Ammon's horn (tissue), 1 donor: ENCODE measurements at regions not wholly inside any gene's neighbourhood (a gene's known extent, or its start where the extent isn't known, plus 50 kb on each side); places are given as distances from the start of the nearest gene placed in this dataset.
"Not testable (repeated sequence)": the region's sequence is repeated elsewhere in the genome, so short reads cannot be mapped to it uniquely, and the experiment has no call there.

Experiments used
- DNase-seq: peaks from one replicate; pipeline ENCODE4 v3.0.0-alpha.2; 2016; ENCODE audit warnings: low spot score

DNA sequence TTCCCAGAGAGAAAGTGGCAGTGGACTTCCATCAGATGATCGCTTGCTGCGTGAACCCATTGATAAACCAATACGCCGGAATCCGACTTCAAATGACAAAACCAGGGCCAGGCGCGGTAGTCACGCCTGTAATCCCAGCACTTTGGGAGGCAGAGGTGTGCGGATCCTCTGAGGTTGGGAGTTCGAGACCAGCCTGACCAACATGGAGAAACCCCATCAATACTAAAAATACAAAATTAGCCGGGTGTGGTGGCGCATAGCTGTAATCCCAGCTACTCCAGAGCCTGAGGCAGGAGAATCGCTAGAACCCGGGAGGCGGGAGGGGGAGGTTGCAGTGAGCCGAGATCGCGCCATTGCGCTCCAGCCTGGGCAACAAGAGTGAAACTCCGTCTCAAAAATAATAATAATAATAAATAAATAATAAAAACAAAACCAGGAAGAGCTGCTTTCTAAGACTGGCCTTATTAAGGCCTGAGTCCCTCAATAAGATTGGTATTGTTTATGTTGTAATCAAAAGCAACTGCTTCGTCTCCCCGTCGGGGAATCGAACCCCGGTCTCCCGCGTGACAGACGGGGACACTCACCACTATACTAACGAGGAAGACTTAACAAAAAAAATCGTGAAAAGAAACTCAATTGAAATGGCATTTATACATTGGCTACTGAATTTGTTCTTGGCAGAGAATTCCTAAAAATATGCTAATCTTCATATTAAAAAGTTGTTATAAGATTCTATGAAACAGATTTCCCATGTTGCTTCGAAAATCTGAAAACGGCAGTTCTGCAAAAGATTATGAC, 110.2 kb upstream of the ZNF184 start:
- peak; percentile 21 for DNase-seq

- DNase-seq, result no peak
These were observed 107.1 kb upstream of the ZNF184 start for GRCh38 chr6:27579973-27580372.

DNA sequence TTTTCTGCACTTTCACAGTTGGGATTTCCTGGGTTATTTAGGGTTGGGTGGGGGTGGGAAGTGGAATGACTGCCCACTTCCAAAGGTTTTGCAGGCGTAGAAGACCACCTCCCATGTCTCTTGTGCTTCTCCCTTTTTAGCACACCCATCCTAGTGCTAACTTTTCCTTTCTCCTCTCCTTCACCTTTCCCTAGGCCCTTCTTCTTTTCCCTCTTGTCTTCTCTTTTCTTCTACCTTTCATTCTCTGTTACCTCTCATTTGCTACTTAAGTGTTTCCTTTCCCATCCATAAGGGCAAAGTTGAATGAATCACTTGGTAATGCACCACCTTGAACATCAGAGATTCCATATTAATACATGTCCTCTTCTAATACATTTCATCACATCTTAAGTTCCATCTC, 105.0 kb upstream of the ZNF184 start:
- no peak for DNase-seq

GRCh38 chr6:27575594-27576361, 102.9 kb upstream of the ZNF184 start:
- no peak for DNase-seq

GRCh38 chr6:27568226-27568897, 95.5 kb upstream of the ZNF184 start:
- DNase-seq, result no peak

- no peak for DNase-seq
These were observed 93.2 kb upstream of the ZNF184 start for GRCh38 chr6:27565839-27566779.

DNA sequence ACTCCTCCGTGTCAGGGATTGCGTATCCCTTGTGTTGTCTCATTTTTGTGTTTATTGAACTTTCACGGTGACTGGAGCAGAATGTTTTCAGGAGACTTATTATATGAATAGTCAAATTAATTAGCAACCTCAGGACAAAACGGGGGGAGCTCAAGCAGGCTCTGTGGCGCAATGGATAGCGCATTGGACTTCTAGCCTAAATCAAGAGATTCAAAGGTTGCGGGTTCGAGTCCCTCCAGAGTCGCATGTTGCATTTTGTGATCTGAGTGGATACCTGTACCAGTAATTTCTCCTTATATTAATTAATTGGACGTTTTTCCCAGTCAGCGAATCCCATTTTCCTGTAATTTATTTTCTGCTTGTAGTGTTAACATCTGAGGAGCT, 89.1 kb upstream of the ZNF184 start:
- DNase-seq, result no peak

DNA sequence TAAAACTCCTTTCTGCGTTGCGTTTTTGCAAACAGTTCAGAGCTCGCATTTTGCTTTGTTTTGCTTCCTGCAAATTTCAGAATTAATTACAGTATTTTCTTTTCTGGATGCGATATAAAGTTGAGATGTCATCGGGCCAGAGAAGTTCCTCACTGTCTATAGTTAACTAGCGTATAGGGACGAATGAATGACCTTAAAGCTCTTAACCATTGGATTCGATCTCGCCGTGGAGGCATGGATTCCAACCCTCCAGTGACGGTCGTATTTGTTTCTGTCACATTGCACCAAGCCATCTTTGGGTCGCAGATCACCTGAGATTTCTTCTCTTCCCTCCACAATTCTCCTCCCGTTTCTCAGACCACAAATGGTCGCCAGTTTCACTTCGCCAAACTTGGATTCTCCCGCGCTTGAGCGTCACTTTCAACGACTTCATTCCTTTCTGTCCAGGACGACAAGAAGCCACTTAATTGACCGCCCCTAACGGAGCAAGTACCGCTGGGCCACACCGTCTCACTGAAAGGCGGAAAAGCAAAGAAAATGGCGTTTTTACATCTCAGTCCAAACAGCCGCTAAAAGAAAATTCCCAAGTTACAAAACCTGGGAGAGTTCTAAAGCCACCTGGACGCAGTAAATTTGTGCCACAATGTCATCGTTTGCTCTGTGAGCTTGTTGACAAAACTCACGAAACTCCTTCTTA, 85.3 kb upstream of the ZNF184 start:
- no peak for DNase-seq

DNA sequence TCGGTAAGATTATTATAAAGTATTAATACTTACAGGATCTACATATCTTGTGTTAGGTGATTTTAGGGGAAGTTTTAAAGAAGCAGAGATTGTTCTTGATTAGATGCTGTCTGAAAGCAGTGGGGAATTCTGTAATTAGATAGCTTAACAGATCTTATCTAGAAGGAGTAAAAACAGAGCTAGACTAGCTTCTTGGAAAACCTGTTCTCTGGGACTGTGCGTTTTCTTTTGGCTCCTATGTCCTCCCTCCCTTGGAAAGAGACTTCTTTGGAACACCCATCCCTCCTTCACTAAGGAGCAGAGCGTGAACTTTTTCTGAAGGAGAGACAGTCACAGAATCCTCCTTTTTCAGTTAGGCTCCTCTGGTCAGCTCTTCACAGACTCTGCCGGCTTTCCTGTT, 83.5 kb upstream of the ZNF184 start:
- no peak for DNase-seq

GRCh38 chr6:27553123-27553904, 80.4 kb upstream of the ZNF184 start:
- DNase-seq, result no peak

DNA sequence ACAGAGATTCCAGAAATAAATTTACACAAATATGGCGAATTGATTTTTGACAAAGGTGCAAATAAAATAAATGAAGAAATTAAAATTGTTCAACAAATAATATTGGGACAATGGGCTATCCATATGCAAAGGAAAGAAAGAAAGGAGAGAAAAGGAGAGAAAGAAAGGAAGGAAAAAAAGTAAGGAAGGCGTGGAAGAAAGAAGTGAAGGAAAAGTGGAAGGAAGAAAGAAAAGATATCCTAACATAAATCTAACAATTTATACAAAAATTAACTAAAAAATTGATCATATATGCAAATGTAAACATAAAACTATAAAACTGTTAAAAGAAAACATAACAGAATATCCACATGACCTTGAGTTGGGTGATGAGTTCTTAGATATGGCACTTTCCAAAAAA, 78.7 kb upstream of the ZNF184 start:
- DNase-seq, result no peak

DNA sequence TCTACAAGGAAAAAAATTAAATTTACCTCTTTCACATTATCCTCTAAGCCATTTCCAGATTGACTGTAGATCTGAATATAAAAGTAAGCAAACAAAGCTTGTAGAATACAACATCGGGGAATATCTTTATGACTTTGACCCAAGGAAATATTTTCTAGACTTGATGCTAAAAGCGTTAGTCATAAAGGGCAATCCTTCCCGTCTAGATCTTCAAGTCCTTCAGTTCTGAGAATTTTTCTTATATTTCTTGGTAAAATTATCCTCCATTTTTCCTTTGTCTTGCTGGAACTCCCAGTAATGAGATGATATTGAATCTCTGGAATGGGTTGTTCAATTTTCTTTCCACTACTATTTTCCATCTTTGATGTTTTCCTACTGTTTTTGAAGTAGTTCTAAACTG, 77.8 kb upstream of the ZNF184 start:
- no peak for DNase-seq

GRCh38 chr6:27549241-27549598, 76.3 kb upstream of the ZNF184 start:
- DNase-seq, result not testable (repeated sequence)

- DNase-seq, result peak; percentile 2
These were observed 74.5 kb upstream of the ZNF184 start for GRCh38 chr6:27547157-27548075.

DNA sequence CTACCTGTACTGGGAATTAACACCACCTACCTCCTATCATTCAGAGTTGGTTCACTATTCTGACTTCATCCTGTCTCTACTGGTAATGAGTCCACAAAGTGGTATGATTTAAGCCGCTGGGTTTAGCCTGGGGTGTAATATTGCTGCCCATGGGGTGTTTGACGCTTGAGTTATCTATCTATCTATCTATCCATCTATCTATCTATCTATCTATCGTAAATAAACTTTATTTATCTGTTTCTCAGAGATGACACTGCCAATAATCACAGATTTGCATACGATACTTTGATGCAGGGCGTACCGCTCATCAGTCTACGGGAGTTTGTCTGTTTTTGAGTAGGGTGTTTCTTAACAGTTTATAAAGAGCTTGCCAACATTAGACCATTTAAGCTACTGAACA, 73.6 kb upstream of the ZNF184 start:
- no peak for DNase-seq

- DNase-seq, result no peak
These were observed 72.6 kb upstream of the ZNF184 start for GRCh38 chr6:27545271-27546046.

DNA sequence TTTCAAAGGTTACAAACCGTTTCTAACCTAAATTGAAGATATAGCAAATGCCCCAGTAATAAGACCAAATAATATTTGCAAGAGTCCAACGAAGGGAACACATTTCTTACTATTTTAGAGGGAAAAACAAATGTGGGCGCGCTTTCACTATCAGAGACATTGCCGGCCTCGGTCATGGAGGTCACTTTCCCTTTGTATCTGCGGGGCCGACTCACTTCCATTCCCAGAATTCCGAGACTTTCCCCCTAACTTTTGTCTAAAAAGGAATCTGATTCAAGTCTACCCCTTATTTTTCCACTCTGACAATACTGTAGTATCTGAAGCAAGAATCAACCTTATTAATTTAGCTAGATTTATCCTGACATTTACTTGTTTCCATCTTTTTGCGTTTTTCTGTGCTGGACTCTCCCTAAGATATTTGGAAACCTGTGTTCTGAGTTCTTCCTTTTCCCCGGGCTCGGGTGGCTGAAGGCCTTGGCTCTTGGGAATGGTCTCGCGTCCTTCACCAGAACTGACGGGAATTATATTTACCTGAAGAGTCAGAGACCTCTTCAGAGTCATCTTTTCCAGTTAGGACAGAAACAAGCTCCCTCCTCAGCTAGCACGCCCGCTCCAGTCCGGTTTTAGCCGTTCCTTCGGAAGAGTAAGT, 71.8 kb upstream of the ZNF184 start:
- DNase-seq, result no peak

DNA sequence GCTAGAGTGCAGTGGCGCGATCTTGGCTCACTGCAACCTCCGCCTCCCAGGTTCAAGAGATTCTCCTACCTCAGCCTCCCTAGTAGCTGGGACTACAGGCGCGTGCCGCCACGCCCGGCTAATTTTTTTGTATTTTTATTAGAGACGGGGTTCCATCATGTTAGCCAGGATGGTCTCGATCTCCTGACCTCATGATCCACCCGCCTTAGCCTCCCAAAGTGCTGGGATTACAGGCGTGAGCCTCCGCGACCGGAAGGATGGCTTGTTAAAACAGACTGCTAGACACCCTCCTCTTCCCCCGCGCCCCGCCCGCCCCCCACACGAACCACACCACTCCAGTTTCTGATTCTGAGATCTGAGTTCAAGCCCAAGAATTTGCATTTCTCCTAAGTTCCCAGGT, 71.2 kb upstream of the ZNF184 start:
- not testable (repeated sequence) for DNase-seq
